Endothelial cell of umbilical vein (primary cell): ENCODE measurements at regions not wholly inside any gene's neighbourhood (a gene's known extent, or its start where the extent isn't known, plus 50 kb on each side); places are given as distances from the start of the nearest gene placed in this dataset.

ENCODE experiments used
- BruUV-seq: library from RNA; stranded (reverse); fragments of 400-500 nt; replicated peaks from 2 replicates; lab custom pipeline; 2021; lab: Mats Ljungman, UMichigan
- CTCF ChIA-PET: fragments of 300-600, 350-600 bp; sonication (Branson Sonifier 250); formaldehyde crosslinking; loops from one replicate; lab custom pipeline; 2021; ENCODE audit warnings: antibody characterized with exemption, inconsistent platforms; lab: Charles Lee
- POLR2A ChIA-PET: fragments of 300-600, 350-600 bp; sonication (Branson Sonifier 250); formaldehyde crosslinking; loops from one replicate; lab custom pipeline; 2021; ENCODE audit warnings: antibody characterized with exemption, inconsistent platforms; lab: Charles Lee
- DNase-seq: peaks from one replicate; pipeline ENCODE4 v3.0.0-alpha.2; 2011; ENCODE audit warnings: low read depth, low spot score
- FAIRE-seq: peaks from 2 replicates; lab custom pipeline; 2011; peaks lifted over from hg19 to GRCh38; lab: Jason Lieb, UNC
- H2AFZ ChIP-seq: 2 replicates; pipeline ENCODE4 v1.6.0; 2012; ENCODE audit warnings: low read depth, low read length, control low read depth, inconsistent platforms
- H3K27ac ChIP-seq: 2 replicates; pipeline ENCODE4 v1.5.1; 2011; ENCODE audit warnings: low read depth, mild to moderate bottlenecking, control low read depth, low read length, moderate library complexity; ENCODE audit not compliant: insufficient read depth
- H3K27me3 ChIP-seq, 2 experiments: 2 replicates each; pipeline versions ENCODE4 v1.6.0 to v1.6.1; 2011; ENCODE audit warnings: low read length in 2 of 2, mixed read lengths in 1 of 2; ENCODE audit not compliant: control insufficient read depth in 2 of 2, insufficient read depth in 2 of 2
- H3K36me3 ChIP-seq, 2 experiments: 2 replicates in 1 of 2; 3 replicates in 1 of 2; pipeline ENCODE4 v1.5.1; 2011; ENCODE audit warnings: low read length in 2 of 2, mild to moderate bottlenecking in 1 of 2, moderate library complexity in 1 of 2; ENCODE audit not compliant: control insufficient read depth in 2 of 2, insufficient read depth in 2 of 2; ENCODE audit errors: extremely low read depth in 1 of 2
- H3K4me1 ChIP-seq: 3 replicates; pipeline ENCODE4 v1.5.1; 2011; ENCODE audit warnings: mild to moderate bottlenecking, low read length; ENCODE audit not compliant: control insufficient read depth, insufficient read depth; ENCODE audit errors: extremely low read depth
- H3K4me2 ChIP-seq: 2 replicates; pipeline ENCODE4 v1.6.1; 2011; ENCODE audit warnings: low read length, control low read depth, mixed read lengths; ENCODE audit not compliant: insufficient read depth
- H3K4me3 ChIP-seq, 3 experiments: fragments of 200-600 bp in 1 of 3; sonication (generic), shearing (Covaris generic) in 1 of 3; replicated peaks in 1 of 3; 2 replicates each; pipeline ENCODE4 v1.5.1; 2011 to 2016; ENCODE audit warnings: control low read depth in 3 of 3, low read length in 3 of 3, mild to moderate bottlenecking in 2 of 3, inconsistent platforms in 1 of 3, low read depth in 1 of 3, moderate library complexity in 1 of 3; ENCODE audit not compliant: insufficient read depth in 1 of 3
- H3K79me2 ChIP-seq: 2 replicates; pipeline ENCODE4 v1.6.0; 2012; ENCODE audit warnings: low read length, inconsistent platforms; ENCODE audit not compliant: control insufficient read depth, insufficient read depth
- H3K9ac ChIP-seq: replicated peaks from 2 replicates; pipeline ENCODE3; 2011; ENCODE audit warnings: low read length, control low read depth; ENCODE audit not compliant: insufficient read depth; ENCODE audit errors: extremely low read depth
- H3K9me1 ChIP-seq: replicated peaks from 3 replicates; pipeline ENCODE4 v1.6.0; 2011; ENCODE audit warnings: mild to moderate bottlenecking, low read length; ENCODE audit not compliant: control insufficient read depth, insufficient read depth; ENCODE audit errors: extremely low read depth
- H3K9me3 ChIP-seq: replicated peaks from 2 replicates; pipeline ENCODE4 v1.5.1; 2012; ENCODE audit warnings: low read length, inconsistent platforms; ENCODE audit not compliant: control insufficient read depth, insufficient read depth
- H4K20me1 ChIP-seq: replicated peaks from 2 replicates; pipeline ENCODE3; 2011; ENCODE audit warnings: mild to moderate bottlenecking, low read length; ENCODE audit not compliant: control insufficient read depth, insufficient read depth; ENCODE audit errors: extremely low read depth
- EZH2 ChIP-seq: IDR thresholded peaks from 2 replicates; pipeline ENCODE4 v1.6.1; 2012; ENCODE audit warnings: borderline replicate concordance, low read depth, mild to moderate bottlenecking, moderate library complexity, low read length, inconsistent platforms; ENCODE audit not compliant: severe bottlenecking
- FOS ChIP-seq: IDR thresholded peaks from 2 replicates; pipeline ENCODE4 v1.6.1; 2011; ENCODE audit warnings: mild to moderate bottlenecking, low read length, moderate library complexity, borderline replicate concordance; ENCODE audit not compliant: insufficient read depth
- GATA2 ChIP-seq: IDR thresholded peaks from 2 replicates; pipeline ENCODE4 v1.7.0; 2011; ENCODE audit warnings: low read depth, mild to moderate bottlenecking, moderate library complexity, mixed read lengths, low read length; ENCODE audit not compliant: insufficient read length, insufficient read depth
- JUN ChIP-seq: IDR thresholded peaks from 2 replicates; pipeline ENCODE4 v1.6.1; 2011; ENCODE audit warnings: borderline replicate concordance, low read depth; ENCODE audit not compliant: insufficient read length, insufficient read depth
- MYC ChIP-seq: IDR thresholded peaks from one replicate; pipeline ENCODE4 v1.6.1; 2011; ENCODE audit warnings: mild to moderate bottlenecking, low read depth, low read length
- POLR2A ChIP-seq: IDR thresholded peaks from 2 replicates; pipeline ENCODE4 v1.6.1; 2012; ENCODE audit warnings: low read depth, mild to moderate bottlenecking, control low read depth, low read length
- POLR2AphosphoS5 ChIP-seq: IDR thresholded peaks from 2 replicates; pipeline ENCODE4 v1.6.1; 2012; ENCODE audit warnings: low read depth, mild to moderate bottlenecking, control low read depth, low read length, moderate library complexity; ENCODE audit not compliant: insufficient read depth
- dilution Hi-C: fragments of 300-500 bp; cut with MboI; formaldehyde crosslinking; loops from one replicate; pipeline ENCODE4 v1.15.0; 2019; ENCODE audit warnings: low sequenced_read_pairs; ENCODE audit not compliant: extremely low pct_ligation_motif_present
- intact Hi-C: fragments of 100-400 bp; cut with micrococcal nuclease; formaldehyde crosslinking; loops from one replicate; pipeline ENCODE4 v1.10.0; 2022
- TF ChIP-seq, protein P1 (sequence below): IDR thresholded peaks from 2 replicates; pipeline ENCODE4 v1.6.1; 2011; ENCODE audit not compliant: insufficient read depth, insufficient read length
- TF ChIP-seq, protein P2 (sequence below), 2 donors: IDR thresholded peaks; 1 replicate in 1 of 2; 2 replicates in 1 of 2; pipeline ENCODE4 v1.5.1; 2011; ENCODE audit warnings: low read length in 2 of 2, mild to moderate bottlenecking in 2 of 2, moderate library complexity in 2 of 2, control low read depth in 1 of 2, inconsistent platforms in 1 of 2, low read depth in 1 of 2; ENCODE audit not compliant: insufficient read depth in 1 of 2; ENCODE audit errors: extremely low read depth in 1 of 2

DNA sequence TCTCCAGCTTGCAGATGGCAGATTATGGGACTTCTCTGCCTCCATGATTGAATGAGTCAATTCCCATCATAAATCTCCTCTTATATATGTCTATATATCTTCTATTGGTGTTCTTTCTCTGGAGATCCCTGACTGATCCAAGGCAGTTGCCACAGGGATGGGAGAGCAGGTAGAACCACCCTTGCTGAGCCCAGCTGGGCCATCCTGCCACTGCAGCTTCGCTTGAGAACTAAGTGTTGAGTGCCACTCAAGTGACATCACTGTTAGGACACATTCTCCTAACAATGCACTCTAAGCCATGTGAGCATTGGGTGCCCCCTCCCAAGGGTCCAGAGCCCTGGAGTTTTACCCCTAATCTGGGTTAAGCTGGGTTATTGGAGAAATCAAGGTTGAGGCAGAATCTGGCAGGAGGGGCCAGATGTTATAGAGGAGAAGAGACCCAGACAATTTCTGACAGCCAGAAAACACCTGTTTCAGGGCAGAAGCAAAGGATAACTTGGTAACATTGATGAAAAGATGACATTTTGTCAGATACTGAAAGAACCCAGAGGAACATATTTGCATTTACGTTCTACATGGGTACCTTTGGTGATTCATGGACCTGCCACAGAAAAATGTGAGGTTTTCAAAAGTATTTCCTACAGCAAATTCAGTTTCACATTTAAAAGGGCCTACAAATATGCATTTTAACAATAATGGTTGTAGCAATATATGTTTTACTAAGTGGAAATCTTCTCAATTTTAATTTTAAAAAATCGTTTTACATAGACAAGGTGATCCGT, 57.2 kb upstream of the MAX start:
- no peaks in the 10 kb centered on the region for H3K9me3 ChIP-seq

More for the DNA sequence above, 57.2 kb upstream of the MAX start:
- Histone ChIP-seq H3K9ac (no peak overlapping the region), H3K4me3 (no peak overlapping the region), H3K27me3 (no peaks in the 10 kb centered on the region), H4K20me1 (no peaks in the 10 kb centered on the region), H3K36me3 (no peaks in the 10 kb centered on the region), H3K4me2 (no peak overlapping the region), H3K79me2 (no peaks in the 10 kb centered on the region), H3K4me1 (no peaks in the 10 kb centered on the region), H2AFZ (no peak overlapping the region), H3K27ac (no peak overlapping the region), H3K9me1 (no peaks in the 10 kb centered on the region)
- FAIRE-seq (no peak), DNase-seq (no peak)
- ChIA-PET POLR2A (interaction anchor here (0.6 kb wide), 1 partner anchor 972 kb away, joined by 3 read pairs; no protein-coding TSS in a partner anchor), CTCF (interaction anchor here (0.8 to 1.4 kb wide), 2 partner anchors 252 to 665 kb away, joined by 3 to 4 read pairs; no protein-coding TSS in a partner anchor)
- intact Hi-C loops (loop anchor here (5.0 kb wide), 1 partner anchor 1198 kb away; no protein-coding TSS in a partner anchor), dilution Hi-C loops (no loop called here)
- BruUV-seq: no TSS peak
- TF ChIP-seq JUN (no peak), POLR2A (no peak), EZH2 (no peak), MYC (no peak), FOS (no peak), GATA2 (no peak), POLR2AphosphoS5 (no peak)
- TF ChIP-seq, protein P1, sequence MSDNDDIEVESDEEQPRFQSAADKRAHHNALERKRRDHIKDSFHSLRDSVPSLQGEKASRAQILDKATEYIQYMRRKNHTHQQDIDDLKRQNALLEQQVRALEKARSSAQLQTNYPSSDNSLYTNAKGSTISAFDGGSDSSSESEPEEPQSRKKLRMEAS: no peak
- TF ChIP-seq, protein P2, sequence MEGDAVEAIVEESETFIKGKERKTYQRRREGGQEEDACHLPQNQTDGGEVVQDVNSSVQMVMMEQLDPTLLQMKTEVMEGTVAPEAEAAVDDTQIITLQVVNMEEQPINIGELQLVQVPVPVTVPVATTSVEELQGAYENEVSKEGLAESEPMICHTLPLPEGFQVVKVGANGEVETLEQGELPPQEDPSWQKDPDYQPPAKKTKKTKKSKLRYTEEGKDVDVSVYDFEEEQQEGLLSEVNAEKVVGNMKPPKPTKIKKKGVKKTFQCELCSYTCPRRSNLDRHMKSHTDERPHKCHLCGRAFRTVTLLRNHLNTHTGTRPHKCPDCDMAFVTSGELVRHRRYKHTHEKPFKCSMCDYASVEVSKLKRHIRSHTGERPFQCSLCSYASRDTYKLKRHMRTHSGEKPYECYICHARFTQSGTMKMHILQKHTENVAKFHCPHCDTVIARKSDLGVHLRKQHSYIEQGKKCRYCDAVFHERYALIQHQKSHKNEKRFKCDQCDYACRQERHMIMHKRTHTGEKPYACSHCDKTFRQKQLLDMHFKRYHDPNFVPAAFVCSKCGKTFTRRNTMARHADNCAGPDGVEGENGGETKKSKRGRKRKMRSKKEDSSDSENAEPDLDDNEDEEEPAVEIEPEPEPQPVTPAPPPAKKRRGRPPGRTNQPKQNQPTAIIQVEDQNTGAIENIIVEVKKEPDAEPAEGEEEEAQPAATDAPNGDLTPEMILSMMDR (IDR thresholded peaks at IDR 0.05; ENCODE audit: extremely low read depth in 1 of 2, insufficient read depth in 1 of 2, low read depth in 1 of 2, low read length in 2 of 2): no peak
